Trophoblast cell (in vitro differentiated cells and primary cell): ENCODE measurements at regions not wholly inside any gene's neighbourhood (a gene's known extent, or its start where the extent isn't known, plus 50 kb on each side); places are given as distances from the start of the nearest gene placed in this dataset.
A peak's percentile ranks its signal among the peaks of the same experiment; 100 is the strongest.

Experiments
- DNase-seq, 2 donors: peaks; one replicate each; pipeline ENCODE4 v3.0.0-alpha.2; 2016
- H2AFZ ChIP-seq: 2 replicates; pipeline ENCODE4 v1.6.1; 2013; ENCODE audit warnings: low read length, moderate library complexity, mild to moderate bottlenecking; ENCODE audit not compliant: insufficient read depth, poor library complexity
- H2AK5ac ChIP-seq: 2 replicates; pipeline ENCODE4 v1.6.1; 2013; ENCODE audit warnings: mild to moderate bottlenecking, low read length
- H2BK120ac ChIP-seq: 2 replicates; pipeline ENCODE4 v1.6.1; 2013; ENCODE audit warnings: low read length, mild to moderate bottlenecking, moderate library complexity; ENCODE audit not compliant: insufficient read depth, poor library complexity
- H2BK12ac ChIP-seq: 2 replicates; pipeline ENCODE4 v1.6.1; 2013; ENCODE audit warnings: mild to moderate bottlenecking, low read length, moderate library complexity
- H2BK5ac ChIP-seq: 2 replicates; pipeline ENCODE4 v1.6.1; 2013; ENCODE audit warnings: low read length, low read depth, moderate library complexity, mild to moderate bottlenecking; ENCODE audit not compliant: poor library complexity
- H3K14ac ChIP-seq: 2 replicates; pipeline ENCODE4 v1.6.1; 2013; ENCODE audit warnings: mild to moderate bottlenecking, low read length
- H3K18ac ChIP-seq: 2 replicates; pipeline ENCODE4 v1.6.1; 2013; ENCODE audit warnings: mild to moderate bottlenecking, low read length
- H3K23ac ChIP-seq: 2 replicates; pipeline ENCODE4 v1.6.1; 2013; ENCODE audit warnings: low read length
- H3K27ac ChIP-seq: 2 replicates; pipeline ENCODE4 v1.5.1; 2013; ENCODE audit warnings: low read depth, mild to moderate bottlenecking, inconsistent platforms, low read length, moderate library complexity
- H3K27me3 ChIP-seq: 2 replicates; pipeline ENCODE4 v1.6.1; 2013; ENCODE audit warnings: inconsistent platforms, mild to moderate bottlenecking, low read length, moderate library complexity; ENCODE audit not compliant: insufficient read depth
- H3K36me3 ChIP-seq, 2 experiments: 1 replicate in 1 of 2; 2 replicates in 1 of 2; pipeline ENCODE4 v1.6.1; 2013; ENCODE audit warnings: low read length in 2 of 2, mild to moderate bottlenecking in 2 of 2, moderate library complexity in 1 of 2; ENCODE audit not compliant: insufficient read depth in 2 of 2, control insufficient read depth in 1 of 2
- H3K4ac ChIP-seq: 2 replicates; pipeline ENCODE4 v1.6.1; 2013; ENCODE audit warnings: low read depth, mild to moderate bottlenecking, low read length, moderate library complexity
- H3K4me1 ChIP-seq, 2 experiments: 1 replicate in 1 of 2; 2 replicates in 1 of 2; pipeline ENCODE4 v1.6.1; 2013; ENCODE audit warnings: low read length in 2 of 2, mild to moderate bottlenecking in 2 of 2, moderate library complexity in 1 of 2; ENCODE audit not compliant: insufficient read depth in 2 of 2, control insufficient read depth in 1 of 2
- H3K4me2 ChIP-seq: 2 replicates; pipeline ENCODE4 v1.6.1; 2013; ENCODE audit warnings: inconsistent platforms, mild to moderate bottlenecking, low read length, moderate library complexity
- H3K4me3 ChIP-seq: 2 replicates; pipeline ENCODE4 v1.5.1; 2013; ENCODE audit warnings: mild to moderate bottlenecking, low read depth, low read length, inconsistent platforms
- H3K79me1 ChIP-seq: one replicate; pipeline ENCODE4 v1.6.1; 2013; ENCODE audit warnings: low read length
- H3K79me2 ChIP-seq: 2 replicates; pipeline ENCODE4 v1.6.1; 2013; ENCODE audit warnings: low read length, mild to moderate bottlenecking; ENCODE audit not compliant: control insufficient read depth, insufficient read depth, poor library complexity
- H3K9ac ChIP-seq: 2 replicates; pipeline ENCODE4 v1.6.1; 2013; ENCODE audit warnings: mild to moderate bottlenecking, low read length
- H3K9me3 ChIP-seq: 2 replicates; pipeline ENCODE4 v1.6.1; 2013; ENCODE audit warnings: low read depth, mild to moderate bottlenecking, control low read depth, inconsistent platforms, low read length; ENCODE audit not compliant: insufficient read depth
- H4K12ac ChIP-seq: 2 replicates; pipeline ENCODE4 v1.6.1; 2013; ENCODE audit warnings: low read depth, mild to moderate bottlenecking, low read length, moderate library complexity
- H4K8ac ChIP-seq: 2 replicates; pipeline ENCODE4 v1.6.1; 2013; ENCODE audit warnings: low read depth, mild to moderate bottlenecking, low read length, moderate library complexity
- H4K91ac ChIP-seq: one replicate; pipeline ENCODE4 v1.6.1; 2013; ENCODE audit warnings: low read depth, mild to moderate bottlenecking, low read length, moderate library complexity
- WGBS: extraction: QIAGEN DNeasy Blood & Tissue Kit; methylation state at CpG from one replicate; pipeline ENCODE4 v1.1.7; 2013; ENCODE audit warnings: missing lambda C conversion rate; ENCODE audit not compliant: insufficient read length, insufficient coverage; ENCODE audit errors: extremely low coverage; 5-methylcytosine and 5-hydroxymethylcytosine counted together

DNA sequence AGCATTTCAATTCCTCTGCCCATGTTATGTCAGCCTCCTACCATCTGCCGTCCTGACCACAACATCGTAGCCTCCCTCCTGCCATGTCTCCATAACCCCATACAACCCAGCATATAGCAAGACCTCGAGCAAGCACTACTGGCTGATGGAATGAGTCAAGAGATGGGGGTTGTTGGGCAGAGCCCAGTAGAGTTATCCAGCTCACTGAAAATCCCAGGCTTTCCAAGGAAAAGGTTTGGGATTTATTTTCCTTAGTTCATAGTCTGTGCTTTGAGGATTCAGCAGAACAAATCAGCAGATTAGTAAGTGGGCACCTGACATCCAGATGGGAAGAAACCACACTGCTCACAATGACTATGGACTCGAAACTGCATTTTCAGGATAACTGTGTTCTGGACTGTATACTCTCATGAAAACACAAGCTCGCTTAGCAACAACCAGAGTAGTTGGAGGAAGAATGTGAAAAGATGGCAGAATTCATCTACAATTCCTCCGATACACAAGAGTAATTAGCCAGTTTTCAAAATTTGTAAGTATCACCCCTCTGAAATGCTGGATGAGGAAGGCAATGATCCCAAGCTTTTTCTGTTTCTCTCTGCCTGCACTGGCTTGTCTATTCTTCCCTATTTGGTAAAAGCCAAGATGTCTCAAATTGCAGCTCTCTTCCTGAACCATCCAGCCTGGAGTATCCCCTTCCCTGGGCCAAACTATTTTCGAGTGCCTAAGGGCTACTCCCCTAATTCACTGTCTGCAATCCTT is 186.2 kb upstream of the TBL1X start:
- Histone ChIP-seq H3K4me3 (no peak overlapping the region), H3K4me1 (no peaks in the 10 kb centered on the region), H3K36me3 (no peaks in the 10 kb centered on the region), H2BK5ac (no peak overlapping the region), H4K91ac (no peak overlapping the region), H3K9ac (no peak overlapping the region), H2BK12ac (no peak overlapping the region), H3K9me3 (no peaks in the 10 kb centered on the region), H3K79me2 (no peaks in the 10 kb centered on the region), H3K23ac (no peak overlapping the region), H3K27ac (no peak overlapping the region), H4K12ac (no peak overlapping the region), H4K8ac (no peak overlapping the region), H3K4ac (no peak overlapping the region), H3K18ac (no peak overlapping the region), H2BK120ac (no peak overlapping the region), H3K79me1 (no peaks in the 10 kb centered on the region), H3K4me2 (no peak overlapping the region), H2AK5ac (no peak overlapping the region), H3K14ac (no peak overlapping the region), H2AFZ (no peak overlapping the region), H3K27me3 (no peaks in the 10 kb centered on the region)
- no peak for DNase-seq
- no CpG with 5 or more reads among the region's 7 CpGs for WGBS

DNA sequence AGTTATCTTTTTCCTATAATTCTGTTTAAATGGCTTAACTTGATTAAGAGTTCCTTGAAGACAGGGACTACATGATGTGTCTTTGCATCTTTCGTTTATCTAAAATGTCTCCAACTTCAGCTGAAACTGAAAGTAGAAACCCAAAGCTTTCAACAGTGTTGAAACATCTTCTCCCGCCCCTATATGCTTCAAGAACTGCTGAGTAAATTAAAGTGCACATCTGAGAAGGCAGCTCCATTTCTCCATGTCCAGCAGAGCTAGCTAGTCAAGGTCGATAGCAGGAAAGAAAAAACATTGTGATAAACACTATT is 185.7 kb upstream of the TBL1X start:
- no peak overlapping the region for H3K27ac ChIP-seq
- no peak overlapping the region for H2BK120ac ChIP-seq
- no peak overlapping the region for H3K4me3 ChIP-seq
- H2AK5ac ChIP-seq = no peak overlapping the region
- H3K27me3 ChIP-seq = no peaks in the 10 kb centered on the region
- H3K23ac ChIP-seq = no peak overlapping the region
- no peak overlapping the region for H3K9ac ChIP-seq
- H3K9me3 ChIP-seq = no peaks in the 10 kb centered on the region
- H2BK5ac ChIP-seq = no peak overlapping the region
- H4K12ac ChIP-seq = no peak overlapping the region
- no peaks in the 10 kb centered on the region for H3K79me1 ChIP-seq
- no CpG with 5 or more reads among the region's 3 CpGs for WGBS
- H3K4me2 ChIP-seq = no peak overlapping the region
- H2AFZ ChIP-seq = no peak overlapping the region
- no peak overlapping the region for H4K8ac ChIP-seq
- H3K4ac ChIP-seq = no peak overlapping the region
- H3K14ac ChIP-seq = no peak overlapping the region
- no peaks in the 10 kb centered on the region for H3K79me2 ChIP-seq
- no peaks in the 10 kb centered on the region for H3K36me3 ChIP-seq
- H2BK12ac ChIP-seq = no peak overlapping the region
- H3K4me1 ChIP-seq = no peaks in the 10 kb centered on the region
- H3K18ac ChIP-seq = no peak overlapping the region
- DNase-seq = no peak
- H4K91ac ChIP-seq = no peak overlapping the region

DNA sequence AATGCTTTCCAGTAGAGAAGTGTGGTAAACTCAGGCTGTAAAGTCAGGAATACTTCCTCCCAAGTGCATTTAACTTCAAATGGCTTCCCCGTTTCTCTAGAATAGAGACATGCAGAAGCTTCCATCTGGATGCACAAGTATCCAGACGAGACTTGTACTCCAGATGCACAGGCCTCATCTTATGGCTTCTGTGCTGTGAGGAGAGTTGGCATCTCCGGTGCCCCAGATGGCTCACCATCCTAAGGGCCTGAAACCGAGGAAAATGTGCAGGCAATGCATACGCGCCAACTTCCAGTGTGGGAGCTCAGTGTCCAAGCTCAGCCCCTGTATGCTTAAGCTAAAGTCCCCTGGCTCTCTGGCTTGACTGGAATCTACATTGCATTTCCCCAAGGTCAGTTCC is 184.0 kb upstream of the TBL1X start:
- no peak overlapping the region for H4K91ac ChIP-seq
- no peak overlapping the region for H3K14ac ChIP-seq
- H4K12ac ChIP-seq = no peak overlapping the region
- no peaks in the 10 kb centered on the region for H3K9me3 ChIP-seq
- no peak overlapping the region for H3K4me3 ChIP-seq
- H4K8ac ChIP-seq = no peak overlapping the region
- H2BK120ac ChIP-seq = no peak overlapping the region
- H3K36me3 ChIP-seq = no peaks in the 10 kb centered on the region
- no CpG with 5 or more reads among the region's 6 CpGs for WGBS
- H2AFZ ChIP-seq = no peak overlapping the region
- H3K27ac ChIP-seq = no peak overlapping the region
- no peaks in the 10 kb centered on the region for H3K79me1 ChIP-seq
- H2AK5ac ChIP-seq = no peak overlapping the region
- no peak overlapping the region for H3K4me2 ChIP-seq
- H3K27me3 ChIP-seq = no peaks in the 10 kb centered on the region
- no peak overlapping the region for H3K9ac ChIP-seq
- H3K4me1 ChIP-seq = no peaks in the 10 kb centered on the region
- H3K18ac ChIP-seq = no peak overlapping the region
- DNase-seq = no peak
- no peak overlapping the region for H2BK12ac ChIP-seq
- H3K4ac ChIP-seq = no peak overlapping the region
- H3K79me2 ChIP-seq = no peaks in the 10 kb centered on the region
- no peak overlapping the region for H3K23ac ChIP-seq
- H2BK5ac ChIP-seq = no peak overlapping the region

- Histone ChIP-seq H3K79me1 (no peaks in the 10 kb centered on the region), H3K4me1 (no peaks in the 10 kb centered on the region), H3K14ac (no peak overlapping the region), H3K9me3 (no peaks in the 10 kb centered on the region), H3K4me3 (no peak overlapping the region), H3K27ac (no peak overlapping the region), H2AFZ (no peak overlapping the region), H3K36me3 (no peaks in the 10 kb centered on the region), H2BK5ac (no peak overlapping the region), H4K8ac (no peak overlapping the region), H4K12ac (no peak overlapping the region), H2BK120ac (no peak overlapping the region), H3K27me3 (no peaks in the 10 kb centered on the region), H3K4me2 (no peak overlapping the region), H2AK5ac (no peak overlapping the region), H3K4ac (no peak overlapping the region), H3K18ac (no peak overlapping the region), H3K79me2 (no peaks in the 10 kb centered on the region), H3K23ac (no peak overlapping the region), H3K9ac (no peak overlapping the region), H2BK12ac (no peak overlapping the region), H4K91ac (no peak overlapping the region)
- peak in 1 of 2 donors; percentile 2 for DNase-seq
- whole genome bisulfite sequencing = no CpG with 5 or more reads among the region's 2 CpGs
Observed at GRCh38 chrX:9282325-9282724, 182.5 kb upstream of the TBL1X start.
